GM21528 (cell line): ENCODE measurements at regions not wholly inside any gene's neighbourhood (a gene's known extent, or its start where the extent isn't known, plus 50 kb on each side); places are given as distances from the start of the nearest gene placed in this dataset.
"Not testable (repeated sequence)": the region's sequence is repeated elsewhere in the genome, so short reads cannot be mapped to it uniquely, and the experiment has no call there.

Experiments
- ATAC-seq: cut with Tn5 transposase; IDR thresholded peaks from one replicate; pipeline ENCODE4 v1.9.1; 2021; ENCODE audit warnings: mild to moderate bottlenecking, moderate library complexity; ENCODE audit not compliant: unreplicated experiment, low FRiP score

DNA sequence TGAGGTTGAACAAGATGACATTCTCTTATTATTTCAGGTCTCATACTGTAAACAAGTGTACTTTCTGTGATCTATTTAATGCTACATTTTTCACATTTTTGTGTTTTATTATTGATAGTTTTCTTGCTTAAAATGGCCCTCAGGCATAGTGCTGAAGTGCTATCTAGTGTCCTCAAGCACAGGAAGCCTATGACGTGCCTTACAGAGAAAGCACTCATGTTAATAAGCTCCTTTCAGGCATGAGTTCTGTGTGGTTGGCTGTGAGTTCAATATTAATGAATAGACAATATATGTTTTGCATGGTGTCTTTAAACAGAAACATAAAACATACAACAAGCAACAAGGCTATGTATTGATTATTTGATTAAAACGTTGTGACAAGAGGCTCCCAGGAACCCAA, 450.1 kb downstream of the PLK2 start:
- no peak for ATAC-seq

- ATAC-seq, result no peak
These were observed 457.6 kb downstream of the PLK2 start for GRCh38 chr5:58002323-58002722.

DNA sequence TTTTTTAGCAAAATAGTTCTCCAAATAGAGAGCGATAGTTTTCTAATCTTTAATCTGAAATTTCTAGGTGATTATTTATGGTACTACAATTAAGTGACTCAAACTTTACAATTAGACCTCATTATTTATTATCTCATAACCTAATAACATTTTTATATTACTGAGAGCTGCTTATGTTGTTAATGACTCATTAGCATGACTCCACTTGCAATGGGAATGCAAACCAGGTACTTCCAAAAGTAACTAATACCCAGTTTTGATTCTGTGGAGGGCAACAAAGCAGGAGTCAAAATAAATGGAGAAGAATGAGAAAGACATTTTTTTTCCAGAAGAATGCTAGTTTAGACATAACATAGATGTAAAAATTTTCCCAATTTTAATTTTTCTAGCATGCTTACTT, 466.0 kb downstream of the PLK2 start:
- no peak for ATAC-seq

GRCh38 chr5:57989378-57989777, 470.5 kb downstream of the PLK2 start:
- ATAC-seq, result no peak

GRCh38 chr5:57988813-57989212, 471.1 kb downstream of the PLK2 start:
- no peak for ATAC-seq

DNA sequence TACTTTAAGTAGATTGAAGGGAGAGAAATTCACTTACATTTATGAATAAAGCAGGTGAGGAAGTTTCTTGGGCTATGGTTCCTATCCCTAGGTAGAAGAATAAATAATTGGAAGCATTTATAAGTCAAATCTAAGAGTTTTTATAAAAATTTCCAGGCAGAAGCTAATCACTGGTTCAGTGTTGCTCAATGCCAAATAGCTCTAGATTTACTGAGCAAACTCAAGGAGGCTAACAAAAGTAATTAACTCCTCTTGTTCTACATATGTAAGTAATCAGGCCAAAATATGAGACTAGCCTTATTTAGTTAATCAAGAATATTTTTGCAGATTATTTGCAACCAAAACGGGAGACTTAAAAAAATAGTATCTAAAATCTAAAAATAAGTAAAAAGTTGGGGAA, 472.3 kb downstream of the PLK2 start:
- ATAC-seq, result no peak

DNA sequence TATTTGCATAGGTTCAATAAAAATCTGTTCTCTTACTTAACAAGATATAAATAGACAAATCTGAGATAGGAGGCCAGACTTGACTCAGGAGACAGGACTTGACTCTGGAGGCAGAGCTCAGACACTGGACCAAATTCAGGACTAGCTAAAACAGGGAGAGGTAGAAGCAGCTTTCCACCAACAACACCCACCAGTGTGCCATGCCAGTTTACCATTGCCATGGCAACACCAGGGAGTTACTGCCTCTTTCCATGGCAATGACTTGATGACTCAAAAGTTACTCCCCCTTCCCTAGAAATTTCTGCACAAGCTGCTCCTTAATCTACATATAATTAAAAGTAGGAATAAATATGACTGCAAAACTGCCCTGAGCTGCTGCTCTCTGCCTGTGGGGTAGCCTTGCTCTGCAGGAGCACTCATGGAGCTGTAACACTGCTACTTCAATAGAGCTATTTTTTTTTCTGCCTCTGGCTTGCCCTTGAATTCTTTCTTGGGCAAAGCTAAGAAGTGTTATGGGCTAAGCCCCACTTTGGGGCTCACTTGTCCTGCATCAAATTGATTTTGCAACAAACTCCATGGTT, 473.0 kb downstream of the PLK2 start:
- ATAC-seq, result no peak

- no peak for ATAC-seq
These were observed 476.5 kb downstream of the PLK2 start for GRCh38 chr5:57983426-57983825.

GRCh38 chr5:57979671-57980070, 480.2 kb downstream of the PLK2 start:
- no peak for ATAC-seq

GRCh38 chr5:57976506-57976905, 483.4 kb downstream of the PLK2 start:
- no peak for ATAC-seq

DNA sequence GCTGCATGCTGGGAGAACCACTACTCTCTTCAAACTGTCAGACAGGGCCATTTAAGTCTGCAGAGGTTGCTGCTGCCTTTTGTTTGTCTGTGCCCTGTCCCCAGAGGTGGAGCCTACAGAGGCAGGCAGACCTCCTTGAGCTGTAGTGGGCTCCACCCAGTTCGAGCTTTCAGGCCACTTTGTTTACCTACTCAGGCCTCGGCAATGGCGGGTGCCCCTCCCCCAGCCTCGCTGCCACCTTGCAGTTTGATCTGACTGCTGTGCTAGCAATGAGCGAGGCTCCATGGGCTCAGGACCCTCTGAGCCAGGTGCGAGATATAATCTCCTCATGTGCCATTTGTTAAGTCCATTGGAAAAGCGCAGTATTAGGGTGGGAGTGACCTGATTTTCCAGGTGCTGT, 487.8 kb downstream of the PLK2 start:
- not testable (repeated sequence) for ATAC-seq

- ATAC-seq, result no peak
These were observed 478.0 kb upstream of the ACTBL2 start for GRCh38 chr5:57960569-57960968.

- ATAC-seq, result no peak
These were observed 474.0 kb upstream of the ACTBL2 start for GRCh38 chr5:57956636-57957035.

DNA sequence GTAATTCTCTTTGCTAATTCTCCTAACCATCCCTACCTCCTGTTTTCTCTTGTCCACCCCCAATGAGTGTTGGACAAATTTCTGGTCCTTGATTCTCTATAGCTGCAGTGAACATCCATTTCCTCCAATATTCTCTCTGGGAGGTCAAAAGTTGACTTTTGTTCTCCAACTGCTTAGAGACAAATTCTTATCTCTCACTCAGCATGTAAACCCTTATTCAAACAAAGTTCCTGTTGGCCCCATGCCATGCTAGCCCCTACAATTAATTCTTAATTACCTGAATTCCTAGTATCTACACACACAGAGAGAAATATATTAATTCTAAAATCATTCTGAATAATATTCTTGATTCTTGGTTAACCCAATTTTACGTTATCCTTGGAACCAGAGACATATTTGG, 472.9 kb upstream of the ACTBL2 start:
- no peak for ATAC-seq

DNA sequence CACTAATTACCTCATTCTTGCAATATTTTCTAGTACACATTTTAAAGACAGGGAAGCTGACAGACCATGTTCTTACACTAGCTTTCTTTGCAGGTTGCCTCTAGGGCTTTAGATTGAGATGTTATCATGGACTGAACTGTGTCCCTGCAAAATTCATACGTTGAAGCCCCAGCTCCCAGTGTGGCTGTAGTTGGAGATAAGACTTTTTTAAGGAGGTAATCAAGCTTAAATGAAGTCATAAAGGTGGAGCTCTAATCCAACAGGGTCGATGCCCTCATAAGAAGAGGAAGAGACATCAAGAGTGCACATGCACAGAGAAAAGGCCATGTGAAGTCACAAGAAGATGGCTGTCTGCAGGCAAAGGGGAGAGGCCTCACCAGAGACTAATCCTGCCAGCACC, 471.2 kb upstream of the ACTBL2 start:
- no peak for ATAC-seq

DNA sequence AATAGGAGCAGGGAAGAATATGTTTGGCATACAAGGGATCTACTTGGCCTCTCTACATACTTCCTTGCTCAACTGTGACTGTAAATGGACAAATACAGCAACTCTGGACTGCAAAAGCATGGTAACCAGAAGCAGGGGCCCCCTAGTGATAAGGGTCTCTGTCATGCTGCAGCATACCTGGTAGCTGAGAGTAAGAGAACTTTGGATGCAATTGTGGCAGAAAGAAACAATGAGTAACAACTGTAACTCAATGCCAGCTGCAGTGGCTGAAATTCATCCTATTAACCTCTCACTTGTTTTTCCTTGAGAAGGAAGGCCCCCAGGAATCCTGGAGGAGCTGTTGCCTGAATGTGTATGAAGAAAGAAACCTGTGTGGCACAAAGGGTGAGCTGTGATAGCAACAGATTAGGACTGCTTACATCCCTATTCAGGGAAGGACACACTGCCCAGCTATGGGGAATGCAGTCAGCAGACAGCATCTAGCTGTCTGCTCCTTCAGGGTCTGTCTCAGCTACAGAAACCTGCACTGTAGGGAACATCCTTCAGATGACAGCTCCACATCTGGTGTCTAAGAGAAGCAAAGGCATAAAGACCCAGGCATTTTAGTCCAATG, 468.1 kb upstream of the ACTBL2 start:
- ATAC-seq, result no peak

DNA sequence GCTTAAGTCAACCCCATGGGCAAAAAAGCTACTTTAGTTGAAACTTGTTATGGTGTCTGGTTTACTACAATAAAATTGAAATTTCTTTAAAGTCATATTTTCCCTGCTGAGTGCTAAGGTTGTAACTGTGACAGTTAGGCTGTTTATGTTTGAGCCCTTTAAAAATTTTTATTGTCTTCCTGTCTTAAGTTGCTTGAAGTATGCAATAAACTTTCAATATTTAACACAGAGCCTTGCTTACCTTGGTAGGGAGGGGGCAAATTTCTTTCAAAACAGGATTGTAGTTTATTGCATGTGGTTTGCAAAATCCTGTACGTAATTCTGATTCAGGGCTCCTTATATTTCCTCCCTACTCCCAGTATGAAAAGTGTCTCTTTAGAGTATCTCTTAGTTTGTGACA, 465.5 kb upstream of the ACTBL2 start:
- no peak for ATAC-seq

- no peak for ATAC-seq
These were observed 464.6 kb upstream of the ACTBL2 start for GRCh38 chr5:57947181-57947580.

DNA sequence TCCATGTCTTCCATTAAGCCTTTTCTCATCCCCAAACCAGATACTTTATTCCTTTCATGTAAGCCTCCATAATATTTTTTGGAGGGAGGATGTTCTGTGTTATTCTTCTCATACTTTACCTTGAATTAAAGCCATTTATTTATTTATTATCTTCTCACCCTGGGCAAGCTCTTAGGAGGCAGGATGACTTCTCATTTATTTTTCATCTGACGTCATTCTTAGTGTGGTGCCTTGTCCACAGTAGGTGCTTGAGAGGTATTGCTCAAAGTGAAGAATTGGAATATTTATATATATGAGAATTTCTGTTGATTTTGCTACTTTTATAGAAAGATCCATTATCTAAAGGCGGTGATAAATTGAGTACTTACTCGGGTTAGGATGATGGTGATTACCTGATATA, 458.3 kb upstream of the ACTBL2 start:
- ATAC-seq, result no peak

DNA sequence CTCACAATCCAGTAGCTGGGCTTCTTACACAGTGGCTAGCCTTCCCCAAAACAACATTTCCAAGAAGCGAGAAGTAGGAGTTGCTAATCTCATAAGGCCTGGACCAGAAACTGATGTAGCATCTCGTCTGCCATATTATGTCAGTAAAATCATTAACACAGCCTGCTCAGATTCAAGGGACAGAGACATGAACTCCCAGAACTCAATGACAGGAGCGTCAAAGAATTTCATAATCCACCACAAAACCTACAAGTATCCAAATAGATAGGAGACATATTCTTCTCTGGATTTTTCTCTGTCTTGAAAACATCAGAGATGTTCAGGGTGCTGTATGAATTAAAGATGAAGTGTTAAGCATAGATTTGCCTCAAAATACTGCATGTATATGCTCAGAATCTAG, 457.6 kb upstream of the ACTBL2 start:
- ATAC-seq, result no peak

DNA sequence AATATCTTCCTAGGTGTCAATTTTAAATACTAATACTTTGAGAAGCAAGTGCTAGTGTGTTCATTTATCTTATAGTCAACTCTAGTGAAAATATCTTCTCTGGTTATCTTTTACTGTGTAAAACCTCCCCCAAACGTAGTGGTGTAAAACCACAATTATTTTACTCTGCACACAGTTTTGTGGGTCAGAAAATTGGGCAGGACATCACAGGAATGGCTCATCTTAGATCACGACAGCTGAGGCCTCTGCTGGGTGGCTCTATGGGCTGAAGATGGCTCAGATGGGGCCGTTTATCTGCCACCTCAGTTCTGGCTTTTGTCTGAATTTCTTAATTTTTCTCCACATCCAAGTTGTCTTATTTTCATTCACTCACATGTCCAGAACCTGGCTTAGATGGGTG, 457.2 kb upstream of the ACTBL2 start:
- ATAC-seq, result no peak

- no peak for ATAC-seq
These were observed 456.7 kb upstream of the ACTBL2 start for GRCh38 chr5:57939335-57939734.

DNA sequence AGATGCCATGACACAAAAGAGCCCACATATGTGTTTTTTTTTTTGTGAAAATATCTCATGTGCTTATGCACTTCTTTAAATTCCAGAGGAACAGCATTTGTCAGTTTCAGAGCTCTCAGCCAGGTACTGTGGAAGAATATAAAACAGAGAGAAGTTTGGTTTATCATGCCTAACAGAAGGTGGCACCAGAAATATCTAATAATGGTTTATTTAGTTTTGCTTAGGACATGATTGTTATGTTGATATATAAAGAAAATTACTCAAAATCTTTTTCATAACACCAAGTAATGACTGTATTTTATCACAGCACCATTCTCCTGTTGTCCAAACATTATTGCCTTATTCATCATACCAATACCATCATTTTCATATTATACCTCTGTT, 455.6 kb upstream of the ACTBL2 start:
- no peak for ATAC-seq
